H9 (cell line): ENCODE measurements at regions not wholly inside any gene's neighbourhood (a gene's known extent, or its start where the extent isn't known, plus 50 kb on each side); places are given as distances from the start of the nearest gene placed in this dataset.

ENCODE experiments used
- DNase-seq: peaks from one replicate; pipeline ENCODE4 v3.0.0-alpha.2; 2017
- H2AFZ ChIP-seq: one replicate; pipeline ENCODE4 v1.6.1; 2013; ENCODE audit warnings: mild to moderate bottlenecking, low read length, control low read depth, moderate library complexity
- H2AK5ac ChIP-seq: 2 replicates; pipeline ENCODE4 v1.6.1; 2013; ENCODE audit warnings: low read length, control low read depth, mixed read lengths; ENCODE audit not compliant: insufficient read length
- H2BK120ac ChIP-seq: one replicate; pipeline ENCODE4 v1.6.1; 2013; ENCODE audit warnings: low read depth, mild to moderate bottlenecking, low read length, control low read depth, inconsistent platforms; ENCODE audit not compliant: poor library complexity, severe bottlenecking
- H2BK12ac ChIP-seq: 2 replicates; pipeline ENCODE4 v1.6.1; 2013; ENCODE audit warnings: low read length, control low read depth, mixed read lengths, low read depth; ENCODE audit not compliant: insufficient read length
- H2BK15ac ChIP-seq: 2 replicates; pipeline ENCODE4 v1.6.1; 2013; ENCODE audit warnings: low read depth, low read length, control low read depth
- H2BK20ac ChIP-seq: one replicate; pipeline ENCODE4 v1.6.1; 2013; ENCODE audit warnings: low read depth, mild to moderate bottlenecking, low read length, control low read depth, inconsistent platforms; ENCODE audit not compliant: poor library complexity, severe bottlenecking
- H2BK5ac ChIP-seq: 2 replicates; pipeline ENCODE4 v1.6.1; 2013; ENCODE audit warnings: low read length, control low read depth, mixed read lengths; ENCODE audit not compliant: insufficient read length
- H3K14ac ChIP-seq: 2 replicates; pipeline ENCODE4 v1.6.1; 2013; ENCODE audit warnings: low read length, control low read depth; ENCODE audit not compliant: insufficient read depth
- H3K18ac ChIP-seq: 2 replicates; pipeline ENCODE4 v1.6.1; 2013; ENCODE audit warnings: low read depth, mild to moderate bottlenecking, mixed read lengths, low read length, control low read depth; ENCODE audit not compliant: insufficient read length
- H3K23ac ChIP-seq: 2 replicates; pipeline ENCODE4 v1.6.1; 2013; ENCODE audit warnings: low read length, control low read depth, mixed read lengths, low read depth; ENCODE audit not compliant: insufficient read length
- H3K23me2 ChIP-seq: 2 replicates; pipeline ENCODE4 v1.6.1; 2013; ENCODE audit warnings: low read depth, mild to moderate bottlenecking, mixed read lengths, low read length, control low read depth; ENCODE audit not compliant: insufficient read length, poor library complexity, severe bottlenecking
- H3K27ac ChIP-seq: 2 replicates; pipeline ENCODE4 v1.5.1; 2013; ENCODE audit warnings: low read length, control low read depth, mixed read lengths, low read depth; ENCODE audit not compliant: insufficient read length
- H3K27me3 ChIP-seq: 2 replicates; pipeline ENCODE4 v1.6.1; 2013; ENCODE audit warnings: low read length, control low read depth, inconsistent platforms; ENCODE audit not compliant: insufficient read depth
- H3K4ac ChIP-seq: 2 replicates; pipeline ENCODE4 v1.6.1; 2013; ENCODE audit warnings: low read depth, mild to moderate bottlenecking, control low read depth, inconsistent platforms, low read length, moderate library complexity
- H3K4me1 ChIP-seq: 2 replicates; pipeline ENCODE4 v1.6.1; 2013; ENCODE audit warnings: low read length, control low read depth, inconsistent platforms; ENCODE audit not compliant: insufficient read depth
- H3K4me2 ChIP-seq: 2 replicates; pipeline ENCODE4 v1.6.1; 2013; ENCODE audit warnings: low read length, control low read depth, mixed read lengths; ENCODE audit not compliant: insufficient read length, insufficient read depth
- H3K56ac ChIP-seq: 2 replicates; pipeline ENCODE4 v1.6.1; 2013; ENCODE audit warnings: low read depth, mild to moderate bottlenecking, mixed read lengths, low read length, control low read depth; ENCODE audit not compliant: insufficient read length
- H3K79me1 ChIP-seq: 2 replicates; pipeline ENCODE4 v1.6.1; 2013; ENCODE audit warnings: low read depth, mild to moderate bottlenecking, moderate library complexity, low read length, control low read depth, inconsistent platforms; ENCODE audit not compliant: insufficient read depth, poor library complexity, severe bottlenecking
- H3K79me2 ChIP-seq: 2 replicates; pipeline ENCODE4 v1.6.1; 2013; ENCODE audit warnings: low read length, control low read depth, inconsistent platforms; ENCODE audit not compliant: insufficient read depth
- H3K9ac ChIP-seq: 2 replicates; pipeline ENCODE4 v1.6.1; 2013; ENCODE audit warnings: low read length, control low read depth, mixed read lengths; ENCODE audit not compliant: insufficient read length; ENCODE audit errors: extremely low read depth
- H3K9me3 ChIP-seq: one replicate; pipeline ENCODE4 v1.6.1; 2013; ENCODE audit warnings: low read depth, low read length, inconsistent platforms; ENCODE audit not compliant: control insufficient read depth
- H3T11ph ChIP-seq: one replicate; pipeline ENCODE4 v1.6.1; 2013; ENCODE audit warnings: mild to moderate bottlenecking, low read length, control low read depth, inconsistent platforms
- H4K20me1 ChIP-seq: one replicate; pipeline ENCODE4 v1.6.1; 2013; ENCODE audit not compliant: control insufficient read depth, insufficient read length, insufficient read depth
- H4K5ac ChIP-seq: 2 replicates; pipeline ENCODE4 v1.6.1; 2013; ENCODE audit warnings: low read depth, mild to moderate bottlenecking, mixed read lengths, low read length, control low read depth; ENCODE audit not compliant: insufficient read length
- H4K8ac ChIP-seq: replicated peaks from 2 replicates; pipeline ENCODE4 v1.6.1; 2013; ENCODE audit warnings: low read length, control low read depth, mixed read lengths, low read depth; ENCODE audit not compliant: insufficient read length
- H4K91ac ChIP-seq: 2 replicates; pipeline ENCODE4 v1.6.1; 2013; ENCODE audit warnings: low read depth, mild to moderate bottlenecking, moderate library complexity, mixed read lengths, low read length, control low read depth; ENCODE audit not compliant: insufficient read length
- H3K27ac Mint-ChIP-seq, 3 experiments: 2 replicates in 2 of 3; 3 replicates in 1 of 3; pipeline ENCODE4 v1.8.0; 2020 to 2021; ENCODE audit warnings: mixed read lengths in 3 of 3, mild to moderate bottlenecking in 1 of 3, moderate library complexity in 1 of 3
- H3K27me3 Mint-ChIP-seq: 2 replicates; pipeline ENCODE4 v1.8.0; 2021; ENCODE audit warnings: low read depth, mild to moderate bottlenecking, moderate library complexity, mixed read lengths
- H3K36me3 Mint-ChIP-seq, 3 experiments: 2 replicates in 2 of 3; 3 replicates in 1 of 3; pipeline ENCODE4 v1.8.0; 2020 to 2021; ENCODE audit warnings: low read depth in 3 of 3, mixed read lengths in 3 of 3; ENCODE audit not compliant: insufficient read depth in 1 of 3
- H3K4me1 Mint-ChIP-seq, 2 experiments: 2 replicates each; pipeline ENCODE4 v1.8.0; 2020; ENCODE audit warnings: mixed read lengths in 2 of 2
- H3K4me3 Mint-ChIP-seq, 2 experiments: 2 replicates in 1 of 2; 3 replicates in 1 of 2; pipeline ENCODE4 v1.8.0; 2020 to 2021; ENCODE audit warnings: mild to moderate bottlenecking in 2 of 2, mixed read lengths in 2 of 2, moderate library complexity in 1 of 2
- H3K9me3 Mint-ChIP-seq, 2 experiments: 2 replicates in 1 of 2; 3 replicates in 1 of 2; pipeline ENCODE4 v1.8.0; 2020; ENCODE audit warnings: mild to moderate bottlenecking in 2 of 2, mixed read lengths in 2 of 2, moderate library complexity in 1 of 2
- CTCF ChIP-seq: fragments of 200-600 bp; sonication (generic); conservative IDR thresholded peaks from 3 replicates; pipeline ENCODE4 v1.8.0; 2021; ENCODE audit warnings: antibody characterized with exemption, mild to moderate bottlenecking
- WGBS: extraction: QIAGEN DNeasy Blood & Tissue Kit; methylation state at CpG from one replicate; pipeline ENCODE4 v1.1.7; 2013; ENCODE audit warnings: missing lambda C conversion rate, low lambda C conversion rate, mixed read lengths; ENCODE audit not compliant: insufficient read length; ENCODE audit errors: extremely low coverage; 5-methylcytosine and 5-hydroxymethylcytosine counted together

DNA sequence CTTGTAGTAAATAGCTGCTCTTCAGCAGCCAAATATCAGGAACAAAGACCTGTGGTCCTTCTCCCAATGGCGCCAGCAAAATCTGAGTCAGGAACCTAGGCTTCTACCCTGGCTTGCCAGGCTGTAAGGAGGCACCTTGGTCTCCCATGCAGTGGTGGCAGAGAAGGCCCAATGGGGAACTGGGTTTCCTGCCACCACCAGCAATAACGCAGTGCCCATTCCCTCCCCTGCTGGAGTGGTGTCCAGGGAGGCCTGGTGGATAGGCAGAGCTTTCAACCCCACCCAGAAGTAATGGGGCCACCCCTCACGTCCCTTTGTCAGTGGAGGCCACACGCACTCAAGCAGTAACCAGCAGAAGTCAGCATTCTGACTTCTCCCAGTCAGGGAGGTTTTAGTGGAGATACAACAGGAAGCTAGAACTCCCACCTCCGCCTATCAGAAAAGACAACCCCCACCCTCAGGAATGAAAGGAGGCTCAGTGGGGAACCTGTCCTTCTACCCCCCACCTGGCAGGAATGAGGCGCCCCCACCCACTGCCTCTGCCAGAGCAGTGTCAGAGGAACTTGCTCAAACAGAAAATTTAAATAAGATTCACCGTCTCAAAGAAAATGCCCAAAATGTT, 132.4 kb downstream of the COPS8 start:
- TF ChIP-seq CTCF: no peak
- Histone ChIP-seq H3K9ac (no peak overlapping the region), H2BK12ac (no peak overlapping the region), H4K8ac (no peak overlapping the region), H3K27me3 (no peaks in the 10 kb centered on the region), H3K23me2 (no peaks in the 10 kb centered on the region), H3K27ac (no peak overlapping the region), H3K9me3 (no peaks in the 10 kb centered on the region), H4K20me1 (no peaks in the 10 kb centered on the region), H3K23ac (no peak overlapping the region), H3K56ac (no peak overlapping the region), H2BK15ac (no peak overlapping the region), H3K79me1 (no peaks in the 10 kb centered on the region), H3K4me2 (no peak overlapping the region), H4K91ac (no peak overlapping the region), H2BK120ac (no peak overlapping the region), H3K79me2 (no peaks in the 10 kb centered on the region), H3K18ac (no peak overlapping the region), H2AK5ac (no peak overlapping the region), H4K5ac (no peak overlapping the region), H3K4ac (no peak overlapping the region), H3K4me1 (peaks cover 8% of the 10 kb centered on the region), H2BK5ac (no peak overlapping the region), H2AFZ (no peak overlapping the region), H2BK20ac (no peak overlapping the region), H3K14ac (peak overlapping the region; percentile 53; the same call in 1 of the 2 replicates), H3T11ph (no peak overlapping the region)
- no peaks in the 10 kb centered on the region; a peak in 1 of 7 replicates for H3K36me3 Mint-ChIP-seq
- peak; percentile 54 for DNase-seq
- no CpG with 5 or more reads among the region's 7 CpGs for WGBS
- peaks cover 27 to 36% of the 10 kb centered on the region in 2 experiments for H3K4me1 Mint-ChIP-seq
- no peaks in the 10 kb centered on the region for H3K9me3 Mint-ChIP-seq
- peak overlapping the region in 2 of 3 experiments; percentile 55 to 90; a peak in 3 of 7 replicates for H3K27ac Mint-ChIP-seq
- H3K27me3 Mint-ChIP-seq: no peaks in the 10 kb centered on the region
- H3K4me3 Mint-ChIP-seq: peak overlapping the region in 1 of 2 experiments; percentile 3; a peak in 1 of 5 replicates
